GM21423 (cell line): ENCODE measurements at regions not wholly inside any gene's neighbourhood (a gene's known extent, or its start where the extent isn't known, plus 50 kb on each side); places are given as distances from the start of the nearest gene placed in this dataset.
"Not testable (repeated sequence)": the region's sequence is repeated elsewhere in the genome, so short reads cannot be mapped to it uniquely, and the experiment has no call there.

Experiments used
- ATAC-seq: cut with Tn5 transposase; IDR thresholded peaks from one replicate; pipeline ENCODE4 v1.9.1; 2021; ENCODE audit warnings: mild to moderate bottlenecking, moderate library complexity; ENCODE audit not compliant: unreplicated experiment

- ATAC-seq = no peak
Observed at GRCh38 chr5:163692091-163692490, 186.7 kb downstream of the MAT2B start.

GRCh38 chr5:163695830-163696578, 190.6 kb downstream of the MAT2B start:
- peak; percentile 97 for ATAC-seq

- ATAC-seq = no peak
Observed at GRCh38 chr5:163696579-163696887, 191.1 kb downstream of the MAT2B start.

- no peak for ATAC-seq
Observed at GRCh38 chr5:163706053-163706771, 200.8 kb downstream of the MAT2B start.

GRCh38 chr5:163712011-163712410, 206.6 kb downstream of the MAT2B start:
- no peak for ATAC-seq

GRCh38 chr5:163718272-163718671, 212.9 kb downstream of the MAT2B start:
- ATAC-seq = no peak

- ATAC-seq = no peak
Observed at GRCh38 chr5:163724305-163724704, 218.9 kb downstream of the MAT2B start.

GRCh38 chr5:163727028-163727427, 221.6 kb downstream of the MAT2B start:
- ATAC-seq = peak; percentile 88

- ATAC-seq = no peak
Observed at GRCh38 chr5:163730206-163730756, 224.9 kb downstream of the MAT2B start.

GRCh38 chr5:163731256-163731655, 225.8 kb downstream of the MAT2B start:
- no peak for ATAC-seq

- ATAC-seq = no peak
Observed at GRCh38 chr5:163735069-163735468, 229.7 kb downstream of the MAT2B start.

GRCh38 chr5:163747586-163747985, 242.2 kb downstream of the MAT2B start:
- ATAC-seq = no peak

- no peak for ATAC-seq
Observed at GRCh38 chr5:163748934-163749333, 243.5 kb downstream of the MAT2B start.

- not testable (repeated sequence) for ATAC-seq
Observed at GRCh38 chr5:163750415-163750814, 245.0 kb downstream of the MAT2B start.

- ATAC-seq = no peak
Observed at GRCh38 chr5:163755505-163755904, 250.1 kb downstream of the MAT2B start.

- no peak for ATAC-seq
Observed at GRCh38 chr5:163756170-163756569, 250.8 kb downstream of the MAT2B start.

GRCh38 chr5:163757344-163757743, 251.9 kb downstream of the MAT2B start:
- no peak for ATAC-seq

GRCh38 chr5:163758283-163758711, 252.9 kb downstream of the MAT2B start:
- ATAC-seq = no peak

- no peak for ATAC-seq
Observed at GRCh38 chr5:163759000-163759704, 253.7 kb downstream of the MAT2B start.

GRCh38 chr5:163760498-163760897, 255.1 kb downstream of the MAT2B start:
- ATAC-seq = no peak

- ATAC-seq = no peak
Observed at GRCh38 chr5:163766936-163767670, 261.7 kb downstream of the MAT2B start.
